ENCODE measurements at regions not wholly inside any gene's neighbourhood (a gene's known extent, or its start where the extent isn't known, plus 50 kb on each side); places are given as distances from the start of the nearest gene placed in this dataset.

- Histone ChIP-seq H3K9me2 (ENCODE audit: insufficient read depth) (no peaks in the 10 kb centered on the region), H3F3A (ENCODE audit: insufficient read depth, low read depth) (no peaks in the 10 kb centered on the region), H2AFZ (no peak overlapping the region), H3K4me3 (no peak overlapping the region), H3K9me3 (ENCODE audit: insufficient read depth, low read depth) (0 out of 2 replicates have a peak, but pooled peaks cover 3% of the 10 kb centered on the region), H3K36me3 (ENCODE audit: low read depth) (no peaks in the 10 kb centered on the region), H3K27me3 (ENCODE audit: insufficient read depth, low read depth) (peaks cover 10% of the 10 kb centered on the region; the same call in 1 of the 2 replicates), H3K79me2 (ENCODE audit: low read depth) (no peaks in the 10 kb centered on the region), H3K4me2 (no peak overlapping the region), H3K4me1 (replicated peaks; ENCODE audit: insufficient read depth) (no peaks in the 10 kb centered on the region), H3K27ac (no peak overlapping the region), H4K20me1 (ENCODE audit: insufficient read depth) (no peaks in the 10 kb centered on the region)
- TF ChIP-seq EZH2 (IDR thresholded peaks at IDR 0.05; ENCODE audit: low read depth) (no peak), CTCF (conservative IDR thresholded peaks at IDR 0.05) (no peak)
- POLR2A ChIA-PET (ENCODE audit: unreplicated experiment): no interaction called here
- peak in 1 of 2 experiments; percentile 21 for DNase-seq
- BruUV-seq (replicated peaks): no TSS peak
- CTCF ChIA-PET: no interaction called here
- intact Hi-C loops (cut with micrococcal nuclease; ENCODE audit: unreplicated experiment): no loop called here
These were observed 314.9 kb downstream of the NNT start for GRCh38 chr5:43917925-43918324.

DNA sequence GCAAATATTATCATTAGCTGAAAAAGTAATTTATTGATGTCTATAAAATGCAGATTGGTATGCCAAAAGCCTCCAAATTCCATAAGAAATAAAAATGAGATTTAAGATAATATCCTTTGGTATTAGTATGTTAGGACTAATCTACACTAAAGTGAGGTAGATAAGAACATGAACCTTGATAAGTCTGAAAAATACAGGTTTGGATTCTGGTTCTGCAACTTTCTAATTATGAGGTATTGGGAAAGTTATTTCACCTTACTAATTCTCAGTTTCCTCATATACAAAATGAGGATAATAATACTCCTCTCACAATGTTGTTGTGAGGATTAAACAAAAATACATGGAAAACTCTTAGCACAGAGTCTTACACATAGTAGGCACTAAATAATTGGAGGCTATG is 300.1 kb downstream of the NNT start:
- Histone ChIP-seq H3K9me2 (ENCODE audit: insufficient read depth) (no peaks in the 10 kb centered on the region), H3K4me2 (no peak overlapping the region), H3K27ac (no peak overlapping the region), H3K9me3 (ENCODE audit: insufficient read depth, low read depth) (no peaks in the 10 kb centered on the region), H3K79me2 (ENCODE audit: low read depth) (no peaks in the 10 kb centered on the region), H3K4me1 (replicated peaks; ENCODE audit: insufficient read depth) (no peaks in the 10 kb centered on the region), H4K20me1 (ENCODE audit: insufficient read depth) (no peaks in the 10 kb centered on the region), H3F3A (ENCODE audit: insufficient read depth, low read depth) (no peaks in the 10 kb centered on the region), H2AFZ (no peak overlapping the region), H3K27me3 (ENCODE audit: insufficient read depth, low read depth) (no peaks in the 10 kb centered on the region), H3K36me3 (ENCODE audit: low read depth) (no peaks in the 10 kb centered on the region), H3K4me3 (no peak overlapping the region)
- BruUV-seq (replicated peaks): no TSS peak
- CTCF ChIA-PET: no interaction called here
- peak in 1 of 2 experiments; percentile 31 for DNase-seq
- POLR2A ChIA-PET (ENCODE audit: unreplicated experiment): no interaction called here
- TF ChIP-seq EZH2 (IDR thresholded peaks at IDR 0.05; ENCODE audit: low read depth): no peak
- no peak for TF ChIP-seq CTCF (conservative IDR thresholded peaks at IDR 0.05)
- intact Hi-C loops (cut with micrococcal nuclease; ENCODE audit: unreplicated experiment): no loop called here

- no peak overlapping the region for H3K27ac ChIP-seq
- POLR2A ChIA-PET (ENCODE audit: unreplicated experiment): no interaction called here
- H3K79me2 ChIP-seq (ENCODE audit: low read depth): no peaks in the 10 kb centered on the region
- H3K9me2 ChIP-seq (ENCODE audit: insufficient read depth): no peaks in the 10 kb centered on the region
- no peaks in the 10 kb centered on the region for H3K27me3 ChIP-seq (ENCODE audit: insufficient read depth, low read depth)
- H3F3A ChIP-seq (ENCODE audit: insufficient read depth, low read depth): no peaks in the 10 kb centered on the region
- no peaks in the 10 kb centered on the region for H4K20me1 ChIP-seq (ENCODE audit: insufficient read depth)
- no peak for TF ChIP-seq CTCF (conservative IDR thresholded peaks at IDR 0.05)
- TF ChIP-seq EZH2 (IDR thresholded peaks at IDR 0.05; ENCODE audit: low read depth): no peak
- no peaks in the 10 kb centered on the region for H3K36me3 ChIP-seq (ENCODE audit: low read depth)
- H2AFZ ChIP-seq: no peak overlapping the region
- intact Hi-C loops (cut with micrococcal nuclease; ENCODE audit: unreplicated experiment): no loop called here
- no peaks in the 10 kb centered on the region for H3K4me1 ChIP-seq (replicated peaks; ENCODE audit: insufficient read depth)
- no peaks in the 10 kb centered on the region for H3K9me3 ChIP-seq (ENCODE audit: insufficient read depth, low read depth)
- DNase-seq: no peak
- no TSS peak for BruUV-seq (replicated peaks)
- CTCF ChIA-PET: no interaction called here
- no peak overlapping the region for H3K4me3 ChIP-seq
- H3K4me2 ChIP-seq: no peak overlapping the region
These were observed 298.0 kb downstream of the NNT start for GRCh38 chr5:43900974-43901373.

All from PC-9 (cell line).